ENCODE measurements at regions not wholly inside any gene's neighbourhood (a gene's known extent, or its start where the extent isn't known, plus 50 kb on each side); places are given as distances from the start of the nearest gene placed in this dataset.
"Not testable (repeated sequence)": the region's sequence is repeated elsewhere in the genome, so short reads cannot be mapped to it uniquely, and the experiment has no call there.

DNA sequence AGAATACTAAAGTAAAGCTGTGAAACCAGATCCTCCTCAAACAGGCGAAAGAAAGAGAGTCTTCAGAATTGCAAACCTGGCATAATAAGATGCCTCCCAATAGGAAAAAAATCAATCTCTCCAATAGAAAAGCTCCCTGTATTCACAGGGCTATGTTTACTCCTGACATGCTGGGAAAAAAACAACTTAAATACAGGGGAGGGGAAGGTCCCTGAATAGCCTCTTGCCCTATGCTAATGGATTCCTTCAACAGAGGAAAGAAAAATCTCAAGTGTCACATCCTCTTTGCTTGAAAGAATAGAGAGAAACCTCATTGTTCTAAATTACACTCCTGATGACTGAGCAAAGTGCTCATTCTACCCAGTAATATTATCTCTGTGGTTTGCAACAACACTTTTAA lies 1271.1 kb upstream of the PRR20A start:
- DNase-seq (ENCODE audit: low read depth) = no peak
- in situ Hi-C loops (cut with HindIII; ENCODE audit: low pct_unique_long_range_greater_than_20kb, low sequenced_read_pairs) = no loop called here

DNA sequence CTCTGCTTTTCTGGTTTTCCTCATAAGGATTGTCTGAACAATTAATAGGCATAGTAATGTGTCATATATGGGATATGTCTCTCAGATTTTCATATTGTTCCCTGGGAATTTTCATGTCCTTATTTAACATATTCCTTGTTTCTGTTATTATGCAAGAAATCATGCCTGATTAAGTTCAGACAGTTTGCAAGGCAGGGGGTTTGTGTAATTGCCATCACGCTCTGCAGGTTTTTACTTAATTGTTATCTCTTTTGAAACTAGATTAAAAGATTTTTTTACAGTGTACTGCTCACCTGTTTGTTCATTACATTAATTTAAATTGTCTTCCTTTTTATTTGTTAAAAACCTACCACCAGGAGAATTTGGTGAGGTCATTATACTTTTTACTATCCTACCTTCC lies 1253.2 kb upstream of the PRR20A start:
- in situ Hi-C loops (cut with HindIII; ENCODE audit: low pct_unique_long_range_greater_than_20kb, low sequenced_read_pairs) = no loop called here
- DNase-seq (ENCODE audit: low read depth) = no peak

DNA sequence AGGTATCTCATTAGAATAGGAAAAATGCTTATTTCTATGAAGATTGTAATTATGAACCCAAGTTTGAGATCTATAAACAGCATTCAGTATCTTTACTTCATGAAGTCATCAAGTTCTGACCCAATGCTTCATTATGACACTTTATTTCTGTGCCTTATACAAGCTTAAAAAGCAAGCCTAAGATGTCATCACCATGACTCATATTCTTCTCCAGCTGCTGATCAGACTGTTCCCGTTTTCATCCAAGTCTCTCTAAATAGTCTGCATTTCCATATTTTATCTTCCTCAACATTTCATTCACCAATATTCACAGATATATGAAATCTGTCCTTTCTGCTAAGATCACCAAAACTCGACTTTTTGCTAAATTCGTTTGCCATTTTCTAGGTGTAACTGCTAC lies 1247.2 kb upstream of the PRR20A start:
- in situ Hi-C loops (cut with HindIII; ENCODE audit: low pct_unique_long_range_greater_than_20kb, low sequenced_read_pairs) = no loop called here
- DNase-seq (ENCODE audit: low read depth) = no peak

DNA sequence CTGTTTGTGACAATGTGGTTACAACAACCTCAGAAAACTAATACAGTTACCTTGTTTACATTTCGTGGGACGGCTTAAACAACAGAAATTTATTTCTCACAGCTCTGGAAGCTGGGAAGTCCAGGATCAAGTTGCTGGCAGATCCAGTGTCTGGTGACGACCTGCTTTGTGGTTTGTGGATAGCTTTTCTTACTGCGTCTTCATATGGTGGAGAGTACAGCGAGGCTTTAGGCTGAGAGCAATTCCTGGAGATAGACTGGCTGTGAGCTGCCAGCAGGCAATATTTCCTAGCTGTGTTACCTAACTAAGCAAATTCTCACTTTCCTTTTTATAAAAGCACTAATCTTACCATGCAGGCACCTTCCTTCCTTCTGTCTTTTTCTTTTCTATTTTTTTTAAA lies 1203.5 kb upstream of the PRR20A start:
- DNase-seq (ENCODE audit: low read depth) = no peak
- in situ Hi-C loops (cut with HindIII; ENCODE audit: low pct_unique_long_range_greater_than_20kb, low sequenced_read_pairs) = no loop called here

DNA sequence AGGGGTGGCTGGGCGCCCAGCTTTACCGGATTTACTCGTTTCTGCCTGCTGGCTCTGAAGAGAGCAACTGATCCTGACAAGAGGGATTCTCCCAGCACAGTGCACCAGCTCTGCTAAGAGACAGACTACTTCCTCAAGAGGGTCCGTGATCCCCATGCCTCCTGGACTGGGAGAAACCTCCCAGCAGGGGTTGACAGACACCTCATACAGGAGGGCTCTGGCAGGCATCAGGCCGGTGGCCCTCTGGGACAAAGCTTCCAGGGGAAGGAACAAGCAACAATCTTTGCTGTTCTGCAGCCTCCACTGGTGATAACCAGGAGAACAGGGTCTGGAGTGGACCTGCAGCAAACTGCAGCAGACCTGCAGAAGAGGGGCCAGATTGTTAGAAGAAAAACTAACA lies 1192.5 kb upstream of the PRR20A start:
- no peak for DNase-seq (ENCODE audit: low read depth)
- in situ Hi-C loops (cut with HindIII; ENCODE audit: low pct_unique_long_range_greater_than_20kb, low sequenced_read_pairs) = no loop called here

DNA sequence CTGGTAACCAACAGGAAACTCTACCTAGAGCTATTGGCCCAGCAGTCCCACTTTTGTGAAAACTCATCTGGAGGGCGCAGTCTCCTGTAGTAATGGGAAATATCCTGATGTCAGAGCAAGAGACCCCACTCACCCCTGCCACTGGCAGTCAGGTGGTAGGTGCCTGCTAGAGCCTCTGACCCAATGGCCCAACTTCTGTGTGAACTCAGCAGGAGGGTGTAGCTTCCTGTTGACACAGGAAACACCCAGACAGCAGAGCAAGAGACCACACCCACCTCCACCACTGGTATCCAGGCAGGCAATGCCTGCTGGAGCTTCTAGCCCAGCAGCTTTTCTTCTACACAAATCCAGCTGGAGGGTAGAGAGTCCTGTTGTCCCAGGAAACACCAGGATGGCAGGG lies 1176.8 kb upstream of the PRR20A start:
- in situ Hi-C loops (cut with HindIII; ENCODE audit: low pct_unique_long_range_greater_than_20kb, low sequenced_read_pairs) = no loop called here

DNA sequence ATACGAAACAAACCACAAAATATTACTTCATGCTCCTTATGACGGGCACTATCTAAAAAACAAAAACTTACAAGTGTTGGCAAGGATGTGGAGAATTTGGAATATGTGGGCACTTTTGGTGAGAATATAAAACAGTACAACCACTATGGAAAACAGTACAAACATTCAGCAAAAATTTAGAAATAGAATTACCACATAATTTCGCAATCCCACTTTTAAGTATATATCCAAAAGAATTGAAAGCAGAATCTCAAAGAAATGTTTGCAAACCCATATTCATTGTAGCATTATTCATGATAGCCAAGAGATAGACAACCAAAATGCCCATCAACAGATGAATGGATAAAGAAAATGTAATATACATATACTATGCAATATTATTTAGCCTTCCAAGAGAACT lies 1173.7 kb upstream of the PRR20A start:
- in situ Hi-C loops (cut with HindIII; ENCODE audit: low pct_unique_long_range_greater_than_20kb, low sequenced_read_pairs) = no loop called here
- no peak for DNase-seq (ENCODE audit: low read depth)

More for the DNA sequence above, 1176.8 kb upstream of the PRR20A start:
- no peak for DNase-seq (ENCODE audit: low read depth)

DNA sequence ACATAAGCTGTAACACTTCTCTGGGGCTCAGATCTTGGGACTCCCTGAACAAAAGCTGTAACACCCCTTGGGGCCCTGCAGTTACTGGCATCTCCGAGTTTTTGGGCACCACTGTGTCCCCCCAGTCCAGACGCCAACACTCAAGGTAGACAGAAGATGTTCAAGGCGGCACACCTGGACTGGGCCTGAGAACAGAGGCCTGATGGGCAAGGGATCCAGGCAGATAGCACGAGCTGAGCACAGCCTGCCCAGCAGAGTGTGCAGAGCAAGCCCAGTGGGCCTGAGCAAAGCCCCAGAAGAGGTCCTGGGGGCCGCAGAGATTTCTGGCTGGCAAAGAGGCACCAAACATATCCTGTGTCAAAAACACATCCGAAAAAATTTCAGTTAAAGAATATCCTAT lies 1163.3 kb upstream of the PRR20A start:
- no peak for DNase-seq (ENCODE audit: low read depth)
- in situ Hi-C loops (cut with HindIII; ENCODE audit: low pct_unique_long_range_greater_than_20kb, low sequenced_read_pairs) = no loop called here

DNA sequence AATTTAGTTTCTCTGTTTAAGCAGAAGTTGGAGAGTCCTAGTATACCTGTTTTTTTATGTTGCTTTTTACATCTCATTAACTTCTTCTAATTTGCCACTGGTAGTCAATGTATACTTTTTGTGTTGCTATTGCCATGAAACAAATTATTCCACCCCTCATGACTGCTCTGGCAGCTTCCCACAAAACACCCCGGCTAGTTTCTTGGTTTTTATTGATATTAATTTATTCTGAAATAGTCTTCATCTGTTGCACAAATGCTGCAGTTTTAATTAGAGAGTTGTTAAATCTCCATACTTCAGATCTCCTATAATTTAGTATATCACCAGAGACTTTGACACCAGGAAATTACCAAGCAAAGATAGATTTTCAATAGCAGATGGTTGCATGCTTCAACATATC lies 1159.3 kb upstream of the PRR20A start:
- no peak for DNase-seq (ENCODE audit: low read depth)
- in situ Hi-C loops (cut with HindIII; ENCODE audit: low pct_unique_long_range_greater_than_20kb, low sequenced_read_pairs) = no loop called here

DNA sequence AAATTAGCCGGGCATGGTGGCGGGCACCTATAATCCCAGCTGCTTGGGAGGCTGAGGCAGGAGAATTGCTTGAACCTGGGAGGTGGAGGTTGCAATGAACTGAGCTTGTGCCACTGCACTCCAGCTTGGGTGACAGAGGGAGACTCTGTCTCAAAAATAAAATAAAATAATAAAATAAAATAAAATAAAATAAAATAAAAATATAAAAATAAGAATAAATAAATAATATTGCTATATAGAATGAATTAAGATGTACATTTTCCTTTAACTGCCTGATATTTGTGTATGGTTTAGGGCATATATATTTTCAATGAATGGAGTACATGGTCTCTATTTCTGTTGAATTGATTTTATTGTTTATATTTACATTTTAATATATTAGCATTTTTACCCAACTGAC lies 1156.7 kb upstream of the PRR20A start:
- in situ Hi-C loops (cut with HindIII; ENCODE audit: low pct_unique_long_range_greater_than_20kb, low sequenced_read_pairs); DNase-seq (ENCODE audit: low read depth): not testable (repeated sequence)

DNA sequence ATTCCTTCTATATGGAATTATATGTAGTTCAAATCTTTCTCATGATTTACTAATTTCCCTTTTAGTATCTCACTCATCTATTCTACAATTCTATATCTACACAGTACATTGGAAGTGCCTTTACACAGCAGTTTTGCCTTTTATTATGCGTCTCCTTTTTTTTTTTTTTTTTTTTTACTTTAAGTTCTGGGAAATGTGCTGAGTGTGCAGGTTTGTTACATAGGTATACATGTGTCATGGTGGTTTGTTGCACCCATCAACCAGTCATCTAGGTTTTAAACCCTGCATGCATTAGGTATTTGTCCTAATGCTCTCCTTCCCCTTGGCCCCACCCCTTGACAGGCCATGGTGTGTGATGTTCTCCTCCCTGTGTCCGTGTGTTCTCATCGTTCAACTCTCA lies 1150.1 kb upstream of the PRR20A start:
- in situ Hi-C loops (cut with HindIII; ENCODE audit: low pct_unique_long_range_greater_than_20kb, low sequenced_read_pairs) = no loop called here
- no peak for DNase-seq (ENCODE audit: low read depth)

DNA sequence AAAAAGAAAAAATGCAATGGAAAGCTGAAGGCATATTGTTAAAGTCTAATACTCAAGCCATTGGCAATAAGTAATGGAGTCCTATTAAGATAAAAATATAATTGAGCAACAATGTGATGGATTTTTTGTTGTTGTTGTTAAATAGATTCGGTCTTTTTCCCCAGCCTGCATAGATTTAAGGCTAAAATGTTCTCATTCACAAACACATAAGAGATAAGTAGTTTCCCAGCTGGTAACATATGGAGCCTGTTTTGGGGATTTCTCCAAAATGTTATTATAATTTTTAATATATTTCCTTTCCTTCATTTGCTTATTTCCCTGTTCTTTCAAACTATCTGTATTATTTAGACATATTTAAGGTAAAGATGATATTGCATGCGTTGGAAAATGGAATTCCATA lies 1149.1 kb upstream of the PRR20A start:
- in situ Hi-C loops (cut with HindIII; ENCODE audit: low pct_unique_long_range_greater_than_20kb, low sequenced_read_pairs) = no loop called here
- no peak for DNase-seq (ENCODE audit: low read depth)

DNA sequence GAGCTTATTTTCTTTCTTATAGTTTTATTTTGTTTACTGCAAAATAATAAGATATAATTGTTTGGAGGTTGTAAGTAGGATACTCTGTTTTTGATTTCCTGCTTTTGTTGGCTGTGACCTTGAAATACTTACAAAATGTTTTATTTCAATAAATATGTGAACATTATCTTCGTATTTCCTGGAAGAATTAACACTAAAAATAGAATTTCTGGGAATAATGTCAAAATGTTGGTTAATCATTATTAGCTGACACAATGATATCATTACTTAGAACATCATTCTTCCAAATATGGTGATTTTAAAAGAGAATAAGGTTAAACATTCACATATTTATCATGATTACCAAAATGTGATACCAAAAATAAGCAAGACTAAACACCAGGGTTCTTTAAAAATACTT lies 1148.6 kb upstream of the PRR20A start:
- peak; percentile 4 for DNase-seq (ENCODE audit: low read depth)
- in situ Hi-C loops (cut with HindIII; ENCODE audit: low pct_unique_long_range_greater_than_20kb, low sequenced_read_pairs) = no loop called here

DNA sequence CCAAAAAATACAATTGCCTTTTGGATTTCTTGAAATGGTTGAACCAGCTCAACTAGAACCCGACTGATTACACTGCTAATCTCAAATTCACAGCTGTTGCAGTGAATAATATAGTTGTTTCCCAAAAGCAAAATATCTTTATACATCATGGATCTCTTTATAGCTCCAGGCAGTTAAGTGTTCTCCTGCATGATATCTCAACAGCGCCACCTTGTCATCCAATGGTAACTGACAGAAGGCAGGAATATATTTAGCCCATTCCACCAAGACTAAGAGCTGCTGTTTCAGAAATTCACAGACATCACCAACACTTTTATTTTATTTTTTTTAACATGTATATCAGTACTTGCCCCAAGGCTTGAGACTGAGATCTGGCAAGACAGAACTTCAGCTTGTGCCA lies 1141.0 kb upstream of the PRR20A start:
- in situ Hi-C loops (cut with HindIII; ENCODE audit: low pct_unique_long_range_greater_than_20kb, low sequenced_read_pairs) = no loop called here
- no peak for DNase-seq (ENCODE audit: low read depth)

DNA sequence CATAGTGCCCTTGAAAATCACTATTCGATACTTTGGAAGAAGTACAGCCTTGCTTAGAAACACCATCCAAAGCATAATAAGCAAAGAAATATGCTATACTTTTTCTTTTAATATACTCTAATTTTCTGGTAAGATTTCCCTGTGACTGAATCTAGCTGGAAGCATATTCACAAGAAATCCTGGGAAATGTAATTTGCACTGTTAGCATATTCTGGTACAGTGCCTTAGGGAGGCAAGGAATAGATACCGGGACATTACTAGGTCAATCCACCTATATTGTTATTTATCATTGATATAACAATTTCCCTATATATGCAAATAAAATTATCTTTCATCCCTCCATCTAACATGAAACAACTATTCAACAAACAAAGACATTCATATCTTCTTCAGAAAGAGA lies 1131.3 kb upstream of the PRR20A start:
- in situ Hi-C loops (cut with HindIII; ENCODE audit: low pct_unique_long_range_greater_than_20kb, low sequenced_read_pairs) = no loop called here

DNA sequence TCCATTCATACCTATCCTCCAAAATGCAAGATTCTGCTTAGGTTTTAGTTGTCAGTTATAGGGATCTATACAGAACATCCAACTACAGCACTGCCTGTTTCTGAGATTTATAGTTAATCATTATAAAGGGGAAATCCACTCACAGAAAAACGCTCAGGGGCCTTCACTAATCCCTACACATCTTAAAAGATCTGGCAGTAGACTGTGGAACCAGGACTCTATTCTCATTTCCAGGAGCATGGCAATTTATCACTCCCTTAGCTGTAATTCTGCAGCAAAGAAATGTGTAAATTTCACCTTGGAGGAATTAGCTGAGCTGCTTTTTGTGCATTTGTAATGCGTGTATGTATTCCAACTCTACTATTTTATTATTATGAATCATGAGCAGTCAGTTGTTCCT lies 1128.1 kb upstream of the PRR20A start:
- no peak for DNase-seq (ENCODE audit: low read depth)
- in situ Hi-C loops (cut with HindIII; ENCODE audit: low pct_unique_long_range_greater_than_20kb, low sequenced_read_pairs) = no loop called here

More for the DNA sequence above, 1131.3 kb upstream of the PRR20A start:
- DNase-seq (ENCODE audit: low read depth) = no peak

DNA sequence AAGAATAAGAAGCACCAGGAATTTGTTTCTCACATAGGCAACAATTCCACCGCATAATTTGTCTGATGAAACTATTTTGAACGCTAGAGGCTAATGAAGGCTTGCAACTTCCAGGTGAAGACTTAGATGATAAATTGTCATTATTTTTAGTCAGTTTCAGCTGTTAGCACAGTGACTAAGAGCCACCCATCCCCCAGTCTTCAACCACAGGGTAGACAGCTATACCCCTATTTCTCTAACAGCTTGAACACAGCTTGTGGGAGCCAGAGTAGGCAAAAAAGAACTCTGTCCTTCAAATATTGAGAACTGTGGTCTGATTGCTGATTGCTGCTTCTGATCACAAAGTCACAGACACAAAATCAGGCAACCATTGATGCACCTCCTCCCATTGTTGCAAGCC lies 1124.8 kb upstream of the PRR20A start:
- DNase-seq (ENCODE audit: low read depth) = no peak
- in situ Hi-C loops (cut with HindIII; ENCODE audit: low pct_unique_long_range_greater_than_20kb, low sequenced_read_pairs) = no loop called here

DNA sequence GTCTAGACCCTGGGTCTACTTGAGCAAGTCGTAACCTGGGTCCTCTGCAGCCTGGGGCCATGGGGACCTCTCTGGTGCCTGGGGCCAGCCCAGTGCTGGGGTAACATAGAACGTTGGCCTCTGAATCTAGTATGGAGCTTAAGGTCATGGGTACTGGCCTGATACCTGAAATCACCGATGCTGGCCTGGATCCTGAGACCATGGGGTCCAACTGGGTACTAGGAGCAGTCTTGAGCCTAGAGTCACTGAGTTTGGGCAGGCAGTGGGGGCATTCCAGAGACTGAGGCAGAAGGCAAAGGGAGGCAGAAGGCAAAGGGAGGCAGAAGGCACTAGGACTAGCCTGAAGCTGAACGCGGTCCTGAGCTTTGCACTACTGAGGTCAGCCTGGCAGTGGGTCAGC lies 1121.1 kb upstream of the PRR20A start:
- no peak for DNase-seq (ENCODE audit: low read depth)
- in situ Hi-C loops (cut with HindIII; ENCODE audit: low pct_unique_long_range_greater_than_20kb, low sequenced_read_pairs) = no loop called here

DNA sequence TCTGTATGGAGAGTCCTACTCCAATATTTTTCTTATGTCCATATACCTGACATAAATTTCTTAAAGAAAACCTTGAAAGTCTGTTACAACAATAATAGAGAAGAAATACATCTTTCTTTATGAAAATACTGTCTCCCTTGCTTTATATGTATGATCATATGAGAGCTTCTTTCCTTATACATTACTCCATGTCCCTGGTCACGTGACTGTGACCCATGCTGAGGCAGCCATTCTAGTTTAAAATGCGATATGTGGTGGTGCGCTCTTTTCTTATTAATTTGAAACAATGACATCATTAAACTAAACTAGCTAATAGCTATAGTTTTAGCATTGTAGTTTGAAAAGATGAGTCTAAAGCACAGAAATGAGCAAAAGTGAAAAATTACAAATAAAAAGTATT lies 1120.3 kb upstream of the PRR20A start:
- DNase-seq (ENCODE audit: low read depth) = no peak
- in situ Hi-C loops (cut with HindIII; ENCODE audit: low pct_unique_long_range_greater_than_20kb, low sequenced_read_pairs) = no loop called here

DNA sequence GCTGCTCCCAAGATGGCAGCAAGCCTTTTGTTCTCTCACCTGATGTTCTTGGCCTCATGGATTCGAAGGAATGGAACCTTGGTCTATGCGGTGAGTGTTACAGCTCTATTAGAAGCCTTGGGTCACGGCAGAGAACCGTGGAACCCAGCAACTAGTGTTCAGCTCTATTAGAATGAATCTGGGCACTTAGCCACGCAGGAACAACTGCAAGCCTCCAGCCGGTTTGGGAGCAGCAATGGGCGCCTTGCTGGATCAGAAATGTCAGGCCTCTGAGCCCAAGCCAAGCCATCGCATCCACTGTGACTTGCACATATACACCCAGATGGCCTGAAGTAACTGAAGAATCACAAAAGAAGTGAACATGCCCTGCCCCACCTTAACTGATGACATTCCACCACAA lies 1100.7 kb upstream of the PRR20A start:
- DNase-seq (ENCODE audit: low read depth) = no peak
- in situ Hi-C loops (cut with HindIII; ENCODE audit: low pct_unique_long_range_greater_than_20kb, low sequenced_read_pairs) = no loop called here

DNA sequence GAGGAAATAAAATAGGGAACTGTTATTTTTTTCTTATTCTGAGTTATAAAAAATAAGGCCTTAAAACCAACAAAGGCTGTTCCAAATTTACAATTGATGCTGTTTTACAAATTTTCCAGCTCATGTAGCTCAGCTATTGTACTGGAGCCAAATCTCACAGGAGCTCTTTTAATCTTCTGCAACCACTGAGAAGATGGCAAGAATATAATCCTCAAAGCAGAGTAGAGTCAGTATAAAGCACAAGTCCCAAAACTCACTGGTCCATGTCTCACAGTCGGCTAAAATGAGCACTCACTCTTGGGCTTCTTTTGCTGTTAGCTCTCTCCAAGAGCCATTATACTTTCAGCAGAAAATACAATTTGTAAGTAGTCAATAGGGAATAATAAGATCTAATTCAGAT lies 1074.4 kb upstream of the PRR20A start:
- DNase-seq (ENCODE audit: low read depth) = no peak
- in situ Hi-C loops (cut with HindIII; ENCODE audit: low pct_unique_long_range_greater_than_20kb, low sequenced_read_pairs) = no loop called here

Data from Caki2 (cell line).